Esophagus muscularis mucosa (tissue), 3 donors: ENCODE measurements at regions not wholly inside any gene's neighbourhood (a gene's known extent, or its start where the extent isn't known, plus 50 kb on each side); places are given as distances from the start of the nearest gene placed in this dataset.

ENCODE experiments used
- CTCF ChIP-seq, 3 experiments: fragments of 200-600 bp in 2 of 3; fragments of 450-650 bp in 1 of 3; sonication (generic) in 2 of 3; IDR thresholded peaks; one replicate each; pipeline ENCODE4 v1.5.1; 2017 to 2019; ENCODE audit warnings: antibody characterized with exemption in 3 of 3, mild to moderate bottlenecking in 2 of 3, moderate library complexity in 1 of 3
- POLR2AphosphoS5 ChIP-seq, 2 donors: sonication (generic); formaldehyde crosslinking; IDR thresholded peaks; one replicate each; pipeline ENCODE4 v1.6.1; 2017; ENCODE audit warnings: antibody characterized with exemption in 2 of 2

- TF ChIP-seq POLR2AphosphoS5 (IDR thresholded peaks at IDR 0.05) (no peak), CTCF (IDR thresholded peaks at IDR 0.05) (no peak)
Observed at GRCh38 chr19:46922465-46922864, 61.7 kb downstream of the ARHGAP35 start.
